Lower leg skin (tissue), 3 donors: ENCODE measurements at regions not wholly inside any gene's neighbourhood (a gene's known extent, or its start where the extent isn't known, plus 50 kb on each side); places are given as distances from the start of the nearest gene placed in this dataset.

ENCODE experiments used
- POLR2A ChIP-seq, 2 donors: fragments of 450-650 bp; IDR thresholded peaks; one replicate each; pipeline ENCODE4 v1.6.1; 2016 to 2017; ENCODE audit warnings: antibody characterized with exemption in 2 of 2, mild to moderate bottlenecking in 1 of 2, moderate library complexity in 1 of 2
- TF ChIP-seq, protein P1 (sequence below), 3 donors: fragments of 450-650 bp; IDR thresholded peaks; one replicate each; pipeline ENCODE4 v1.5.1; 2016; ENCODE audit warnings: antibody characterized with exemption in 3 of 3, mild to moderate bottlenecking in 3 of 3, moderate library complexity in 2 of 3

DNA sequence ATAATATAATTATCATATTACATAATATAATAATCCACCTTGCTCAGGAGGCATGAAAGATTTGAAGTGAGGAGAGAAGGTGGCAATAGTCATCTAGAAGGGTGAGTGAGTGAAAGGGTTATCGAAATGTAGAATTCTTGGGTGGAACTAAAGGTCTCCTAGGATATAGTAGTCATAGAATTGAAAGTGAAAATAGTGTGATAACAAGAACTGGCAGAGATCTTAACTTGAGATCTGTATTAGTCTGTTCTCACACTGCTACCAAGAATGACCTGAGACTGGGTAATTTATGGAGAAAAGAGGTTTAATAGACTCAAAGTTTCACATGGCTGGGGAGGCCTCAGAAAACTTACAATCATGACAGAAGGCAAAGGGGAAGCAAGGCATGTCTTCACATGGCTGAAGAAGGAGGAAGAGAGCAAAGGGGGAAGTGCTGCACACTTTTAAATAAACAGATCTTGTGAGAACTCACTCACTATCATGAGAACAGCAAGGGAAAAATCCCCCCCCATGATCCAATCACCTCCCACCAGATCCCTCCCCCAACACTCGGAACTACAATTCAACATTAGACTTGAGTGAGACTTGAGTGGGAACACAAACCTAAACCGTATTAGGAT is 351.5 kb downstream of the NR4A2 start:
- TF ChIP-seq, protein P1, sequence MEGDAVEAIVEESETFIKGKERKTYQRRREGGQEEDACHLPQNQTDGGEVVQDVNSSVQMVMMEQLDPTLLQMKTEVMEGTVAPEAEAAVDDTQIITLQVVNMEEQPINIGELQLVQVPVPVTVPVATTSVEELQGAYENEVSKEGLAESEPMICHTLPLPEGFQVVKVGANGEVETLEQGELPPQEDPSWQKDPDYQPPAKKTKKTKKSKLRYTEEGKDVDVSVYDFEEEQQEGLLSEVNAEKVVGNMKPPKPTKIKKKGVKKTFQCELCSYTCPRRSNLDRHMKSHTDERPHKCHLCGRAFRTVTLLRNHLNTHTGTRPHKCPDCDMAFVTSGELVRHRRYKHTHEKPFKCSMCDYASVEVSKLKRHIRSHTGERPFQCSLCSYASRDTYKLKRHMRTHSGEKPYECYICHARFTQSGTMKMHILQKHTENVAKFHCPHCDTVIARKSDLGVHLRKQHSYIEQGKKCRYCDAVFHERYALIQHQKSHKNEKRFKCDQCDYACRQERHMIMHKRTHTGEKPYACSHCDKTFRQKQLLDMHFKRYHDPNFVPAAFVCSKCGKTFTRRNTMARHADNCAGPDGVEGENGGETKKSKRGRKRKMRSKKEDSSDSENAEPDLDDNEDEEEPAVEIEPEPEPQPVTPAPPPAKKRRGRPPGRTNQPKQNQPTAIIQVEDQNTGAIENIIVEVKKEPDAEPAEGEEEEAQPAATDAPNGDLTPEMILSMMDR (IDR thresholded peaks at IDR 0.05): no peak
- no peak for TF ChIP-seq POLR2A (IDR thresholded peaks at IDR 0.05)
